HepG2 (cell line): ENCODE measurements at regions not wholly inside any gene's neighbourhood (a gene's known extent, or its start where the extent isn't known, plus 50 kb on each side); places are given as distances from the start of the nearest gene placed in this dataset.

Experiments used
- FOXM1 ChIP-seq: sonication (generic); formaldehyde crosslinking; IDR thresholded peaks from 2 replicates; pipeline ENCODE4 v1.5.0; 2020; ENCODE audit warnings: missing genetic modification reagents
- KLF13 ChIP-seq: sonication (generic); formaldehyde crosslinking; IDR thresholded peaks from 2 replicates; pipeline ENCODE4 v1.4.0; 2020; ENCODE audit warnings: mild to moderate bottlenecking, missing genetic modification reagents
- POLR2AphosphoS5 ChIP-seq: IDR thresholded peaks from 2 replicates; pipeline ENCODE4 v1.6.1; 2012; ENCODE audit warnings: low read depth, low read length
- RFX5 ChIP-seq: IDR thresholded peaks from 2 replicates; pipeline ENCODE4 v1.6.1; 2011; ENCODE audit warnings: low read depth, low read length, improper control_type of control experiment
- ZFP90 ChIP-seq: sonication (generic); formaldehyde crosslinking; IDR thresholded peaks from 2 replicates; pipeline ENCODE4 v1.8.0; 2022; ENCODE audit warnings: missing genetic modification reagents, mild to moderate bottlenecking, inconsistent platforms, borderline replicate concordance
- ZNF205 ChIP-seq: IDR thresholded peaks from 2 replicates; pipeline ENCODE4 v1.6.1; 2018; ENCODE audit warnings: missing biosample characterization, missing genetic modification reagents
- ZNF629 ChIP-seq: sonication (generic); formaldehyde crosslinking; conservative IDR thresholded peaks from 2 replicates; pipeline ENCODE4 v1.5.0; 2020; ENCODE audit warnings: missing genetic modification reagents
- ZNF781 ChIP-seq: sonication (generic); formaldehyde crosslinking; IDR thresholded peaks from 2 replicates; pipeline ENCODE4 v1.5.1; 2020; ENCODE audit warnings: borderline replicate concordance, mild to moderate bottlenecking, missing genetic modification reagents; ENCODE audit errors: not compliant biosample characterization
- TF ChIP-seq, protein P1 (sequence below): sonication (generic); formaldehyde crosslinking; IDR thresholded peaks from 2 replicates; pipeline ENCODE4 v1.4.0; 2020; ENCODE audit warnings: missing genetic modification reagents
- TF ChIP-seq, protein P2 (sequence below): sonication (generic); formaldehyde crosslinking; IDR thresholded peaks from 2 replicates; pipeline ENCODE4 v1.5.0; 2020; ENCODE audit warnings: mild to moderate bottlenecking, missing genetic modification reagents, moderate library complexity
- TF ChIP-seq, protein P3 (sequence below): sonication (generic); formaldehyde crosslinking; IDR thresholded peaks from 2 replicates; pipeline ENCODE4 v1.5.0; 2020; ENCODE audit warnings: mild to moderate bottlenecking, low read depth, missing genetic modification reagents, borderline replicate concordance
- TF ChIP-seq, protein P4 (sequence below): sonication (generic); formaldehyde crosslinking; IDR thresholded peaks from 2 replicates; pipeline ENCODE4 v1.5.0; 2020; ENCODE audit warnings: missing genetic modification reagents
- TF ChIP-seq, protein P5 (sequence below): sonication (generic); formaldehyde crosslinking; IDR thresholded peaks from 2 replicates; pipeline ENCODE4 v1.4.0; 2020; ENCODE audit warnings: mild to moderate bottlenecking, missing genetic modification reagents

DNA sequence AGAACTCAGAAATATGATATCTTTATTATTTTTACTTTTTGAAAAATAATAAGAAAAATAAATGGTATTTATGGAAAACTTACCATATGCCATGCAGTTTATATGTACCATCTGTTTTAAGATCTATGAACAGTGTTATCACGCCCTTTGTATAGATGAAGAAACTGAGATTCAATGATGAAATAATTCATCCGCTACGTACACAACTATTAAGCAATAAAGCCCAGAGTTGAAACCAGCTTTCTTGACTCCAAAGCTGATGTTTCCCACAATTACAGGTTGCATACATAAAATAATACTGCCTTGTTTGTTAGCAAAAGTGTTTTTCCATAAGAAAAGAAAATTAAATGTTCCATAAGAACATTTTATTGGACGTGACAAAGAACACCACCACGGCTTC lies 67.2 kb upstream of the BCL6 start:
- TF ChIP-seq, protein P1, sequence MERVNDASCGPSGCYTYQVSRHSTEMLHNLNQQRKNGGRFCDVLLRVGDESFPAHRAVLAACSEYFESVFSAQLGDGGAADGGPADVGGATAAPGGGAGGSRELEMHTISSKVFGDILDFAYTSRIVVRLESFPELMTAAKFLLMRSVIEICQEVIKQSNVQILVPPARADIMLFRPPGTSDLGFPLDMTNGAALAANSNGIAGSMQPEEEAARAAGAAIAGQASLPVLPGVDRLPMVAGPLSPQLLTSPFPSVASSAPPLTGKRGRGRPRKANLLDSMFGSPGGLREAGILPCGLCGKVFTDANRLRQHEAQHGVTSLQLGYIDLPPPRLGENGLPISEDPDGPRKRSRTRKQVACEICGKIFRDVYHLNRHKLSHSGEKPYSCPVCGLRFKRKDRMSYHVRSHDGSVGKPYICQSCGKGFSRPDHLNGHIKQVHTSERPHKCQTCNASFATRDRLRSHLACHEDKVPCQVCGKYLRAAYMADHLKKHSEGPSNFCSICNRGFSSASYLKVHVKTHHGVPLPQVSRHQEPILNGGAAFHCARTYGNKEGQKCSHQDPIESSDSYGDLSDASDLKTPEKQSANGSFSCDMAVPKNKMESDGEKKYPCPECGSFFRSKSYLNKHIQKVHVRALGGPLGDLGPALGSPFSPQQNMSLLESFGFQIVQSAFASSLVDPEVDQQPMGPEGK = no peak
- TF ChIP-seq, protein P2, sequence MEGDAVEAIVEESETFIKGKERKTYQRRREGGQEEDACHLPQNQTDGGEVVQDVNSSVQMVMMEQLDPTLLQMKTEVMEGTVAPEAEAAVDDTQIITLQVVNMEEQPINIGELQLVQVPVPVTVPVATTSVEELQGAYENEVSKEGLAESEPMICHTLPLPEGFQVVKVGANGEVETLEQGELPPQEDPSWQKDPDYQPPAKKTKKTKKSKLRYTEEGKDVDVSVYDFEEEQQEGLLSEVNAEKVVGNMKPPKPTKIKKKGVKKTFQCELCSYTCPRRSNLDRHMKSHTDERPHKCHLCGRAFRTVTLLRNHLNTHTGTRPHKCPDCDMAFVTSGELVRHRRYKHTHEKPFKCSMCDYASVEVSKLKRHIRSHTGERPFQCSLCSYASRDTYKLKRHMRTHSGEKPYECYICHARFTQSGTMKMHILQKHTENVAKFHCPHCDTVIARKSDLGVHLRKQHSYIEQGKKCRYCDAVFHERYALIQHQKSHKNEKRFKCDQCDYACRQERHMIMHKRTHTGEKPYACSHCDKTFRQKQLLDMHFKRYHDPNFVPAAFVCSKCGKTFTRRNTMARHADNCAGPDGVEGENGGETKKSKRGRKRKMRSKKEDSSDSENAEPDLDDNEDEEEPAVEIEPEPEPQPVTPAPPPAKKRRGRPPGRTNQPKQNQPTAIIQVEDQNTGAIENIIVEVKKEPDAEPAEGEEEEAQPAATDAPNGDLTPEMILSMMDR (CRISPR knock-in tag) = no peak
- TF ChIP-seq RFX5 (no peak), KLF13 (CRISPR knock-in tag) (no peak), ZFP90 (no peak), FOXM1 (CRISPR knock-in tag) (no peak), POLR2AphosphoS5 (no peak), ZNF781 (CRISPR knock-in tag) (no peak), ZNF629 (CRISPR knock-in tag) (no peak), ZNF205 (no peak)
- TF ChIP-seq, protein P3, sequence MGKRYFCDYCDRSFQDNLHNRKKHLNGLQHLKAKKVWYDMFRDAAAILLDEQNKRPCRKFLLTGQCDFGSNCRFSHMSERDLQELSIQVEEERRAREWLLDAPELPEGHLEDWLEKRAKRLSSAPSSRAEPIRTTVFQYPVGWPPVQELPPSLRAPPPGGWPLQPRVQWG (CRISPR knock-in tag) = no peak
- TF ChIP-seq, protein P4, sequence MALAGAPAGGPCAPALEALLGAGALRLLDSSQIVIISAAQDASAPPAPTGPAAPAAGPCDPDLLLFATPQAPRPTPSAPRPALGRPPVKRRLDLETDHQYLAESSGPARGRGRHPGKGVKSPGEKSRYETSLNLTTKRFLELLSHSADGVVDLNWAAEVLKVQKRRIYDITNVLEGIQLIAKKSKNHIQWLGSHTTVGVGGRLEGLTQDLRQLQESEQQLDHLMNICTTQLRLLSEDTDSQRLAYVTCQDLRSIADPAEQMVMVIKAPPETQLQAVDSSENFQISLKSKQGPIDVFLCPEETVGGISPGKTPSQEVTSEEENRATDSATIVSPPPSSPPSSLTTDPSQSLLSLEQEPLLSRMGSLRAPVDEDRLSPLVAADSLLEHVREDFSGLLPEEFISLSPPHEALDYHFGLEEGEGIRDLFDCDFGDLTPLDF (CRISPR knock-in tag) = no peak
- TF ChIP-seq, protein P5, sequence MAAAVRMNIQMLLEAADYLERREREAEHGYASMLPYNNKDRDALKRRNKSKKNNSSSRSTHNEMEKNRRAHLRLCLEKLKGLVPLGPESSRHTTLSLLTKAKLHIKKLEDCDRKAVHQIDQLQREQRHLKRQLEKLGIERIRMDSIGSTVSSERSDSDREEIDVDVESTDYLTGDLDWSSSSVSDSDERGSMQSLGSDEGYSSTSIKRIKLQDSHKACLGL (CRISPR knock-in tag) = no peak
